ENCODE measurements at regions not wholly inside any gene's neighbourhood (a gene's known extent, or its start where the extent isn't known, plus 50 kb on each side); places are given as distances from the start of the nearest gene placed in this dataset.

DNA sequence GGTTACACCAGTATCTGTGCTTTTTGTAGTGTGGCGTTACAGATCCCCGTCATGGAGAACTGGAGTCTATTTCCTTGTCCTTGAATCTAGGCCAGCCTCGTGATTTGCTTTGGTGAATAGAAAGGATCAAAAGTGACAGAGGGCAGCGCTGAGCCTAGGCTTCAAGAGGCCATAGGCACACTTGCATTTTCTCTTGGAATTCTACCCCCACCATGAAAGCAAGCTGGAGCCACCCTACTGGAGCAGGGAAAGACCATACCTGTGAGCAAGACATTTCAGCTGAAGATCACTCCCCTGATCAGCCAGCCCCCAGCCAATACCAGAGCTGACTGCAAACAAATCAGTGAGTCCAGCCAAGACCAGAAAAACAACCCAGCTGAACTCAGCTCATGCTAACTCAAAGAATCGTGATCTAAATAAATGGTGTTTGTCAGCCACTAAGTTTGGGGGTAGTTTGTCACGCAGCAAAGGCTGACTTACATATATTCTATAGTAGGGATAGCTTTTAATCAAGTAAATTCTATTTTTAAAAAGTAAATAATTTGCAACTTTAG is 521.9 kb upstream of the TBX3 start:
- peaks cover 0 to 5% of the 10 kb centered on the region in 2 donors for H3K36me3 Mint-ChIP-seq
- peaks cover 12 to 19% of the 10 kb centered on the region in 2 donors for H3K9me3 Mint-ChIP-seq
- ATAC-seq (no peak), DNase-seq (ENCODE audit: low spot score in 2 of 2) (no peak)
- no peak overlapping the region for H3K27ac Mint-ChIP-seq

GRCh38 chr12:115204957-115205754 is 521.2 kb upstream of the TBX3 start:
- DNase-seq (ENCODE audit: low spot score in 2 of 2) (no peak), ATAC-seq (no peak)
- Mint-ChIP-seq H3K27ac (no peak overlapping the region), H3K9me3 (peaks cover 5 to 14% of the 10 kb centered on the region in 2 donors), H3K36me3 (peaks cover 0 to 5% of the 10 kb centered on the region in 2 donors)

- DNase-seq (ENCODE audit: low spot score in 2 of 2) (no peak), ATAC-seq (no peak)
- H3K36me3 Mint-ChIP-seq = peaks cover 0 to 5% of the 10 kb centered on the region in 2 donors
- H3K27ac Mint-ChIP-seq = no peak overlapping the region
- H3K9me3 Mint-ChIP-seq = peaks cover 9 to 19% of the 10 kb centered on the region in 2 donors
Measured at GRCh38 chr12:115203701-115204100, 519.7 kb upstream of the TBX3 start.

DNA sequence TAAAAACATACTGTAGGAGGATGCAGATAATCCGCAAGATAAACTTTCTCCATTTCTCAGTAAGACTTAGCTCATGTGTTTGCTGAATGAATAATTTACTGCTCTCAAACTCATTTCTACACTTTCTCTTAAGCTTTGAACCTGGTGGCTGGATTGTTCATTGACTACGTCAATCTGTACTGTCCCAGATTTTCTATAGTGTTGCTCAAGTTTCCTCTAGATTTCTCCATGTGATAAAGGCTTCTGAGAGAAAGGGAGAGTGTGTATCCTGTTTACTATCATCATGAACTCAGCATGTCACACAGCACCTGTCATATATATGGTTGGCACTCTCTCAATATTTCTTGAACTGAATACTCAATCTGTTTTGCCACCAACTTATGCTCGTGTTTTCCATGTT is 518.0 kb upstream of the TBX3 start:
- peaks cover 14 to 24% of the 10 kb centered on the region in 2 donors for H3K9me3 Mint-ChIP-seq
- no peak overlapping the region for H3K27ac Mint-ChIP-seq
- ATAC-seq = no peak
- DNase-seq (ENCODE audit: low spot score in 2 of 2) = no peak
- peaks cover 0 to 5% of the 10 kb centered on the region in 2 donors for H3K36me3 Mint-ChIP-seq

DNA sequence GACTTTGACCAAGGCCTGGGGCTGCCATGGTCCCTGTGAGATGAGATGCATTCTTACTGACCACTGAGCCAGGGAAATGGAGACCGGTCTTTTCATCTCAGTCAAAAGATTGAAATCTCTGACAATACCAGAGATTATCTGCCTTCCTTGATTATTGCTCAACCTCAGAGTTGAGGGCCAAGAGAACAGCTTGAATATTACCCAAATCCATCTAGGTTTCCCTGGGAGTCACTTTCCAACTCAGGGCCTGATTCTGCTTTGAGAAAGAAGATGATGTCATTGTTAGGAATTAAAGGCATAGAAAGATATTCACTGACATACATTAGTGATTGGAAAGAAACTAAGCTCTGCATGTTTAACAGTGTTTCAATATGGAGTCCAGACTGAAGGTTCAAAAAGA is 515.9 kb upstream of the TBX3 start:
- ATAC-seq (no peak), DNase-seq (ENCODE audit: low spot score in 2 of 2) (no peak)
- Mint-ChIP-seq H3K9me3 (peaks cover 9 to 16% of the 10 kb centered on the region in 2 donors), H3K27ac (no peak overlapping the region), H3K36me3 (no peaks in the 10 kb centered on the region)

- ATAC-seq = no peak
- no peak overlapping the region for H3K27ac Mint-ChIP-seq
- peaks cover 12 to 19% of the 10 kb centered on the region in 2 donors for H3K9me3 Mint-ChIP-seq
- DNase-seq (ENCODE audit: low spot score in 2 of 2) = no peak
- H3K36me3 Mint-ChIP-seq = no peaks in the 10 kb centered on the region
Measured at GRCh38 chr12:115194857-115195256, 510.9 kb upstream of the TBX3 start.

DNA sequence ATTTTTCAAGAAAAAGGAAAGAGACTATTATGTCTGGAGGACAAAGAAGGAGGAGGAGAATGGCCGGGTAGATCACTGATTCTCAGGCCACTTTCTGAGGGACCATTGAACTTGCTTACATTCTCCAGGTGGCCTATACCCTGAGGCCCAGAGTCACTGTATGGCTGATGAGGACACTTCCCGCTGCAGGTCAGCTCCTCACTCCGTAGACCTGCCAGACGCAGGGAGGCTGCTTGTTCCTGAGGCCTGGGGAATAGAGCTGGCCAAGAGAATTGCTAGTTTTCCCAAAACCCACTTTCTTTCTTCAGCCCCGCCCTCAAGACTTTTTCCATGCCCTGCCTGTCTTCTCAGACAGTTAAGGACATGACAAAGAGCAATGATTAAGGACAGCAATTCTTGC is 510.5 kb upstream of the TBX3 start:
- Mint-ChIP-seq H3K27ac (no peak overlapping the region), H3K36me3 (no peaks in the 10 kb centered on the region), H3K9me3 (peaks cover 13 to 17% of the 10 kb centered on the region in 2 donors)
- DNase-seq (ENCODE audit: low spot score in 2 of 2) (no peak), ATAC-seq (no peak)

- no peaks in the 10 kb centered on the region for H3K36me3 Mint-ChIP-seq
- peaks cover 9 to 14% of the 10 kb centered on the region in 2 donors for H3K9me3 Mint-ChIP-seq
- no peak for ATAC-seq
- DNase-seq (ENCODE audit: low spot score in 2 of 2) = no peak
- H3K27ac Mint-ChIP-seq = no peak overlapping the region
Measured at GRCh38 chr12:115191342-115191741, 507.4 kb upstream of the TBX3 start.

DNA sequence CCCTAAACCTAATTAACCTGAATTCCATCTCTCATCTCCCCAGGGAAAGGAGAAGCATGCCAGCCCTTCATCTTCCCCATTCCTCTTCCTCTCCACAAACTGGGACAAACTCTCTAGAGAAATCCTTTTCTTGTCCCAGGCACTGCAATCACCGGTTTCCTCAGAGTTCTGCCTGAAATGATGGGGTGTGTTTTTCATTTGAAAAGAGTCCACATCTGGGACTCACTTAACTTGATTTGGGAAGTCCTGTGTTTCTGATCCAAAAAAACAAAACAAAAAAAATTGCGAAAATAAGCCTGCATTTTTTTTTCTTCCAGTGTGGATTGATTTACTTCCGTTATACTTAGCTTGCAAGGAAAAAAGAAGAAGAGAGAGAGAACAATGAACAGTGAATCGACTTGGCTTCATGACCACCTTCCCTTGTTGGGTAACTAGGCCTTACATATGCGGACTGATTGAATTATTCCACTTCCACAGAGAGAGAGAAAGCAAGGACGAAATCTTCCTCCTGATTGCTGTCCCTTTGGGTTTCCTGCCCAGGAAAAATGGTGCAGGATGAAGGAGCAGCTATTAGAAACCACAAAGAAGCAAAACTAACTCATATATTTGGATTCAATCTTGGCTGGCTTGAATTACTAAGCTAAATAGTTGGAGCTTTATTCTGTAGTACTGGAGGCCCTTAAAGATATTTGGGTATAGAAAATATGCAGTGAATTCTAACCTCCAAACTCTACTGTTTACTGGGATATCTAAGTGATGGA is 506.2 kb upstream of the TBX3 start:
- no peak for DNase-seq (ENCODE audit: low spot score in 2 of 2)
- Mint-ChIP-seq H3K9me3 (peaks cover 9 to 19% of the 10 kb centered on the region in 2 donors), H3K36me3 (no peaks in the 10 kb centered on the region), H3K27ac (no peak overlapping the region)
- no peak for ATAC-seq

GRCh38 chr12:115185506-115185905 is 501.5 kb upstream of the TBX3 start:
- no peak overlapping the region for H3K27ac Mint-ChIP-seq
- H3K9me3 Mint-ChIP-seq = peaks cover 20 to 22% of the 10 kb centered on the region in 2 donors
- no peaks in the 10 kb centered on the region for H3K36me3 Mint-ChIP-seq
- no peak for DNase-seq (ENCODE audit: low spot score in 2 of 2)
- ATAC-seq = no peak

DNA sequence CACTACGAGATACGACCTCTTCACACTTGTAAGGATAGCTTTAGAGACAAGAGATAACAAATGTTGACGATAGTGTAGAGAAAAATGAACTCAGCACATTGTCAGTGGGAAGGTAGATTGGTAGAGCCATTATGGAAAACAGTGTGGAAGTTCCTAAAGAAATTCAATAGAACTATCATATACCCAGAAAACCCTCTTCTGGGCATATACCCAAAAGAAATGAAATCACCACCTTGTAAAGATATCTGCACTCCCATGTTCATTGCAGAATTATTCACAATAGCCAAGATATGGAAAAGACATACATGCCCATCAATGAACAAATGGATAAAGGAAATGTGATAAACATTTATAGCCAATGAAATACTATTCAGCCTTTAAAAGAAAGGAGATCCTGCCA is 499.8 kb upstream of the TBX3 start:
- DNase-seq (ENCODE audit: low spot score in 2 of 2) = no peak
- Mint-ChIP-seq H3K9me3 (peaks cover 17 to 20% of the 10 kb centered on the region in 2 donors), H3K27ac (no peak overlapping the region), H3K36me3 (no peaks in the 10 kb centered on the region)
- ATAC-seq = no peak

GRCh38 chr12:115177899-115178298 is 493.9 kb upstream of the TBX3 start:
- DNase-seq (ENCODE audit: low spot score in 2 of 2) = no peak
- ATAC-seq = no peak
- H3K27ac Mint-ChIP-seq = no peak overlapping the region
- no peaks in the 10 kb centered on the region for H3K36me3 Mint-ChIP-seq
- peaks cover 0 to 3% of the 10 kb centered on the region in 2 donors for H3K9me3 Mint-ChIP-seq

DNA sequence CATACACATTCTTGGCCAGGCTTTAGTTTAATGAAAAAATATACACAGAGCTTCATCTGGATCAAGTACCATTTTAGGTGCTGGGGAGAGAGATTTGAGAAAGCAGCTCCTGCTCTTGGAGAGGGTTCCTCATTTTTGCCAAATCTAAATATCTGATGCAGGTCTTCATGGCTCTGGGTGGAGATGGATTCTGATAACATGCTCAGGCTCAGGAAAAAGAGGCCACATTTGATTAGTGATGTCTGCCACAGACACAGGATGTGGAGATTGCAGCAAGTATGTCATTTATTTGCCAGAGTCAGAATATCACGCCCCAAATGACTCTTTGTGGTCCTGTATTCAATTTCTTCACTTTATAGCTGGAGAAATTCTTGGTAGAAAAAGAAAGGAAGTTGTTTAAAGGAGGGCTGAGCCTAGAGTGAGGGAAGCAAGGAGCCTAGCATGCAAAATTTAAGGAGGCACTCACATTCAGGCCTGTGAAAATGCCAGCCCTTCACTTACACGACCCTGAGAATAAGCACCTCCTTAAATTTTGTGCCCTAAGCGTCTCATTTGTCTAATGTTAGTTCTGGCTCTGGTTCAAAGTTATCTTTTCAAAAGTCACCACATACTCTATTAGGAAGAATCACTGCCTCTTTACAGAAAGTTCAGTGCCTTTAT is 492.9 kb upstream of the TBX3 start:
- H3K27ac Mint-ChIP-seq = no peak overlapping the region
- ATAC-seq (no peak), DNase-seq (ENCODE audit: low spot score in 2 of 2) (no peak)
- H3K36me3 Mint-ChIP-seq = no peaks in the 10 kb centered on the region
- H3K9me3 Mint-ChIP-seq = peaks cover 0 to 3% of the 10 kb centered on the region in 2 donors

- Mint-ChIP-seq H3K36me3 (no peaks in the 10 kb centered on the region), H3K27ac (no peak overlapping the region), H3K9me3 (peaks cover 4 to 6% of the 10 kb centered on the region in 2 donors)
- ATAC-seq (no peak), DNase-seq (ENCODE audit: low spot score in 2 of 2) (no peak)
Measured at GRCh38 chr12:115174920-115175319, 490.9 kb upstream of the TBX3 start.

- ATAC-seq = no peak
- peaks cover 11 to 18% of the 10 kb centered on the region in 2 donors for H3K9me3 Mint-ChIP-seq
- no peak overlapping the region for H3K27ac Mint-ChIP-seq
- DNase-seq (ENCODE audit: low spot score in 2 of 2) = no peak
- peaks cover 0 to 5% of the 10 kb centered on the region in 2 donors for H3K36me3 Mint-ChIP-seq
Measured at GRCh38 chr12:115172521-115172920, 488.5 kb upstream of the TBX3 start.

- no peak for ATAC-seq
- DNase-seq (ENCODE audit: low spot score in 2 of 2) = no peak
- H3K36me3 Mint-ChIP-seq = peaks cover 0 to 5% of the 10 kb centered on the region in 2 donors
- H3K27ac Mint-ChIP-seq = no peak overlapping the region
- H3K9me3 Mint-ChIP-seq = peaks cover 14 to 19% of the 10 kb centered on the region in 2 donors
Measured at GRCh38 chr12:115169981-115170380, 486.0 kb upstream of the TBX3 start.

All from activated naive CD4-positive, alpha-beta T cell treated with anti-CD3 and anti-CD28 coated beads, Interleukin-2, amount 50 U/mL, for 72 hours (primary cell).